ENCODE measurements at regions not wholly inside any gene's neighbourhood (a gene's known extent, or its start where the extent isn't known, plus 50 kb on each side); places are given as distances from the start of the nearest gene placed in this dataset.

GRCh38 chr20:52843425-52843824, 128.7 kb upstream of the TSHZ2 start:
- no peaks in the 10 kb centered on the region for H3K36me3 ChIP-seq
- H3K27ac ChIP-seq: no peak overlapping the region
- no peaks in the 10 kb centered on the region for H3K9me3 ChIP-seq
- no peak overlapping the region for H3K4me3 ChIP-seq
- H3K4me1 ChIP-seq: no peaks in the 10 kb centered on the region
- DNase-seq: no peak
- H3K27me3 ChIP-seq (replicated peaks in 1 of 7): no peaks in the 10 kb centered on the region
- TF ChIP-seq POLR2AphosphoS5 (IDR thresholded peaks at IDR 0.05): no peak
- intact Hi-C loops (cut with DNase I; ENCODE audit: low total_unique reads): no loop called here
- 78 to 87% (median 84%) methylated on average over 5 of the region's 5 CpGs for WGBS, 5 donors

- no peaks in the 10 kb centered on the region for H3K4me1 ChIP-seq
- H3K9me3 ChIP-seq: no peaks in the 10 kb centered on the region
- no peak overlapping the region for H3K27ac ChIP-seq
- no peak overlapping the region for H3K4me3 ChIP-seq
- WGBS, 5 donors: 78 to 85% (median 79%) methylated on average over 3 of the region's 3 CpGs
- TF ChIP-seq POLR2A (IDR thresholded peaks at IDR 0.05): no peak
- TF ChIP-seq CTCF (IDR thresholded peaks at IDR 0.05 in 8 of 11, conservative IDR thresholded peaks at IDR 0.05 in 3 of 11): no peak
- no peak for TF ChIP-seq POLR2AphosphoS5 (IDR thresholded peaks at IDR 0.05)
- no peaks in the 10 kb centered on the region for H3K27me3 ChIP-seq (replicated peaks in 1 of 7)
- no peak for DNase-seq
- intact Hi-C loops (cut with DNase I; ENCODE audit: low total_unique reads): no loop called here
- H3K36me3 ChIP-seq: no peaks in the 10 kb centered on the region
Measured at GRCh38 chr20:52841003-52841402, 131.2 kb upstream of the TSHZ2 start.

GRCh38 chr20:52840041-52840440, 132.1 kb upstream of the TSHZ2 start:
- H3K27me3 ChIP-seq (replicated peaks in 1 of 7): no peaks in the 10 kb centered on the region
- no peak for DNase-seq
- H3K27ac ChIP-seq: no peak overlapping the region
- intact Hi-C loops (cut with DNase I; ENCODE audit: low total_unique reads): no loop called here
- TF ChIP-seq POLR2A (IDR thresholded peaks at IDR 0.05): no peak
- no peak for TF ChIP-seq CTCF (IDR thresholded peaks at IDR 0.05 in 8 of 11, conservative IDR thresholded peaks at IDR 0.05 in 3 of 11)
- TF ChIP-seq POLR2AphosphoS5 (IDR thresholded peaks at IDR 0.05): no peak
- WGBS, 5 donors: 84 to 96% (median 93%) methylated on average over 4 of the region's 4 CpGs
- H3K36me3 ChIP-seq: no peaks in the 10 kb centered on the region
- no peaks in the 10 kb centered on the region for H3K9me3 ChIP-seq
- no peaks in the 10 kb centered on the region for H3K4me1 ChIP-seq
- no peak overlapping the region for H3K4me3 ChIP-seq

- 38 to 60% (median 44%) methylated on average over 2 of the region's 2 CpGs for WGBS, 5 donors
- Histone ChIP-seq H3K36me3 (no peaks in the 10 kb centered on the region), H3K9me3 (no peaks in the 10 kb centered on the region), H3K4me1 (no peaks in the 10 kb centered on the region), H3K4me3 (no peak overlapping the region), H3K27ac (no peak overlapping the region), H3K27me3 (replicated peaks in 1 of 7) (no peaks in the 10 kb centered on the region)
- intact Hi-C loops (cut with DNase I; ENCODE audit: low total_unique reads): no loop called here
- TF ChIP-seq CTCF (IDR thresholded peaks at IDR 0.05 in 8 of 11, conservative IDR thresholded peaks at IDR 0.05 in 3 of 11): no peak
- TF ChIP-seq POLR2AphosphoS5 (IDR thresholded peaks at IDR 0.05): no peak
- no peak for TF ChIP-seq POLR2A (IDR thresholded peaks at IDR 0.05)
- no peak for DNase-seq
Measured at GRCh38 chr20:52838510-52839241, 133.5 kb upstream of the TSHZ2 start.

All from spleen (tissue), 11 donors.